ENCODE measurements at regions not wholly inside any gene's neighbourhood (a gene's known extent, or its start where the extent isn't known, plus 50 kb on each side); places are given as distances from the start of the nearest gene placed in this dataset.

DNA sequence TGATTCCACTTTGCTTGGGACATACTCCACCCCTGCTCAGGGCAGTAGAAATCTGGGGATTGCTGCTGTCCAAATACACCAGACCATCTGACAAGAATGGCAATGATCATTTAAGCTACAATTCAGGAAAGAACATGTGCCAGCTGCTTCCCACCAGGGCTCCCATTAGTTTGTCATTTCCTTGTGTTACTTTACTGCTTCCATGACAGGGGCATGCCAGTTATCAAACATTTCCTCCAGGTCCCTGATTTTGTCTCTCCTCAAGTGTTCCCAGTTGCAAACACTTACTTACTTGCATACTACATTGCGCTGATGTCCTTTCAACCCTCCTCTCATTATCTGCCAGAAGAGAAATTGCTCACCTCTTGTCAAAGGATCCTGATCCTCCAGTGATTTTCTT lies 474.5 kb upstream of the DCC start (continued):
- no peak for TF ChIP-seq CHD2 (IDR thresholded peaks at IDR 0.05; ENCODE audit: low read length, partially characterized antibody)
- no peak for TF ChIP-seq NRF1 (IDR thresholded peaks at IDR 0.05; ENCODE audit: low read depth, low read length)
- TF ChIP-seq RFX5 (IDR thresholded peaks at IDR 0.05; ENCODE audit: low read length): no peak
- TF ChIP-seq YY1 (IDR thresholded peaks at IDR 0.05; ENCODE audit: low read depth): no peak
- no peak for TF ChIP-seq SIN3A (IDR thresholded peaks at IDR 0.05; ENCODE audit: borderline replicate concordance, low read depth, low read length)
- TF ChIP-seq RXRA (IDR thresholded peaks at IDR 0.05; ENCODE audit: borderline replicate concordance, low read depth): no peak
- TF ChIP-seq NFIC (IDR thresholded peaks at IDR 0.05; ENCODE audit: borderline replicate concordance): no peak

DNA sequence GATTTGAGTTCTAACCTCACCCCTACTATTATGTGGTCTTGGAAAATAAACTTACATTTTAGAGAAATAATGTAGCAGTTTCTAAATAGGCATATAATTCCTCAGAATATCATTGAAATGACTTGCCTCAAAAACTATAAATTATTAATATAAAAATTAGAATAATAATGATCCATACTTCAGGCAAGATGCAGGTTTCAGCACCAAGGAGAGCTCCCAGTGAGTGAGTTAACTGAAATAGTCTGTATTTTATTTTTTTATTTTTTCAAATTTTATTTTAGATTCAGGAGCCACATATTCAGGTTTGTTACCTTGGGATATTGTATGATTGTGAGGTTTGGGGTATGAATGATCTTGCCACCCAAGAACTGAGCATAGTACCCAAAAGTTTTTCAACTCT lies 472.2 kb upstream of the DCC start:
- H2AFZ ChIP-seq (ENCODE audit: low read depth): no peak overlapping the region
- H3K36me3 ChIP-seq (replicated peaks in 1 of 2; ENCODE audit: control insufficient read depth in 1 of 2, insufficient read depth in 2 of 2, low read length in 1 of 2): no peaks in the 10 kb centered on the region
- no peak overlapping the region for H3K9ac ChIP-seq
- no peaks in the 10 kb centered on the region for H3K79me2 ChIP-seq (ENCODE audit: insufficient read depth)
- DNase-seq: no peak
- H3K4me3 ChIP-seq (ENCODE audit: low read depth in 2 of 2, low read length in 1 of 2): no peak overlapping the region
- H3K9me3 ChIP-seq: no peaks in the 10 kb centered on the region; the same call in 1 of the 2 replicates
- no peak overlapping the region for H3K27ac ChIP-seq (ENCODE audit: low read depth in 2 of 2, low read length in 1 of 2)
- TF ChIP-seq REST (IDR thresholded peaks at IDR 0.05; ENCODE audit: low read depth, low read length): peak; percentile 82
- TF ChIP-seq, protein P1, sequence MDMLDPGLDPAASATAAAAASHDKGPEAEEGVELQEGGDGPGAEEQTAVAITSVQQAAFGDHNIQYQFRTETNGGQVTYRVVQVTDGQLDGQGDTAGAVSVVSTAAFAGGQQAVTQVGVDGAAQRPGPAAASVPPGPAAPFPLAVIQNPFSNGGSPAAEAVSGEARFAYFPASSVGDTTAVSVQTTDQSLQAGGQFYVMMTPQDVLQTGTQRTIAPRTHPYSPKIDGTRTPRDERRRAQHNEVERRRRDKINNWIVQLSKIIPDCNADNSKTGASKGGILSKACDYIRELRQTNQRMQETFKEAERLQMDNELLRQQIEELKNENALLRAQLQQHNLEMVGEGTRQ (IDR thresholded peaks at IDR 0.05; ENCODE audit: borderline replicate concordance, low read depth, low read length): no peak
- no peak for TF ChIP-seq GABPA (IDR thresholded peaks at IDR 0.05; ENCODE audit: low read depth)
- no peaks in the 10 kb centered on the region for H3F3A ChIP-seq (replicated peaks; ENCODE audit: insufficient read depth)
- no peaks in the 10 kb centered on the region for H3K4me1 ChIP-seq (ENCODE audit: control insufficient read depth in 1 of 2, insufficient read depth in 2 of 2, low read depth in 1 of 2, low read length in 1 of 2)
- no peaks in the 10 kb centered on the region for H3K9me2 ChIP-seq
- H4K20me1 ChIP-seq (ENCODE audit: insufficient read depth): no peaks in the 10 kb centered on the region
- ChIA-PET CTCF (no interaction called here), POLR2A (no interaction called here)
- H3K27me3 ChIP-seq (ENCODE audit: insufficient read depth): no peaks in the 10 kb centered on the region
- H3K4me2 ChIP-seq: no peak overlapping the region

GRCh38 chr18:51878724-51879123 lies 461.3 kb upstream of the DCC start:
- WGBS (ENCODE audit: low lambda C conversion rate): 47% methylated on average over 1 of the region's 1 CpG
- POLR2A ChIA-PET: no interaction called here
- no peaks in the 10 kb centered on the region for H3K27me3 ChIP-seq (ENCODE audit: insufficient read depth)

More at GRCh38 chr18:51878724-51879123, 461.3 kb upstream of the DCC start:
- no peaks in the 10 kb centered on the region for H3K36me3 ChIP-seq (replicated peaks in 1 of 2; ENCODE audit: control insufficient read depth in 1 of 2, insufficient read depth in 2 of 2, low read length in 1 of 2)
- H3F3A ChIP-seq (replicated peaks; ENCODE audit: insufficient read depth): no peaks in the 10 kb centered on the region
- no peaks in the 10 kb centered on the region; a peak in 1 of 4 replicates for H3K4me1 ChIP-seq (ENCODE audit: control insufficient read depth in 1 of 2, insufficient read depth in 2 of 2, low read depth in 1 of 2, low read length in 1 of 2)
- no peak for DNase-seq
- TF ChIP-seq, protein P2, sequence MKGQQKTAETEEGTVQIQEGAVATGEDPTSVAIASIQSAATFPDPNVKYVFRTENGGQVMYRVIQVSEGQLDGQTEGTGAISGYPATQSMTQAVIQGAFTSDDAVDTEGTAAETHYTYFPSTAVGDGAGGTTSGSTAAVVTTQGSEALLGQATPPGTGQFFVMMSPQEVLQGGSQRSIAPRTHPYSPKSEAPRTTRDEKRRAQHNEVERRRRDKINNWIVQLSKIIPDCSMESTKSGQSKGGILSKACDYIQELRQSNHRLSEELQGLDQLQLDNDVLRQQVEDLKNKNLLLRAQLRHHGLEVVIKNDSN (IDR thresholded peaks at IDR 0.05; ENCODE audit: borderline replicate concordance, low read depth): no peak
- TF ChIP-seq NFIC (IDR thresholded peaks at IDR 0.05; ENCODE audit: borderline replicate concordance) (no peak), RCOR1 (IDR thresholded peaks at IDR 0.05; ENCODE audit: low read length) (no peak), REST (IDR thresholded peaks at IDR 0.05; ENCODE audit: low read depth, low read length) (no peak), TCF12 (IDR thresholded peaks at IDR 0.05) (no peak)
- TF ChIP-seq, protein P3, sequence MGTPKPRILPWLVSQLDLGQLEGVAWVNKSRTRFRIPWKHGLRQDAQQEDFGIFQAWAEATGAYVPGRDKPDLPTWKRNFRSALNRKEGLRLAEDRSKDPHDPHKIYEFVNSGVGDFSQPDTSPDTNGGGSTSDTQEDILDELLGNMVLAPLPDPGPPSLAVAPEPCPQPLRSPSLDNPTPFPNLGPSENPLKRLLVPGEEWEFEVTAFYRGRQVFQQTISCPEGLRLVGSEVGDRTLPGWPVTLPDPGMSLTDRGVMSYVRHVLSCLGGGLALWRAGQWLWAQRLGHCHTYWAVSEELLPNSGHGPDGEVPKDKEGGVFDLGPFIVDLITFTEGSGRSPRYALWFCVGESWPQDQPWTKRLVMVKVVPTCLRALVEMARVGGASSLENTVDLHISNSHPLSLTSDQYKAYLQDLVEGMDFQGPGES (IDR thresholded peaks at IDR 0.05; ENCODE audit: low read depth, low read length): no peak
- no peaks in the 10 kb centered on the region for H3K79me2 ChIP-seq (ENCODE audit: insufficient read depth)
- H3K27ac ChIP-seq (ENCODE audit: low read depth in 2 of 2, low read length in 1 of 2): no peak overlapping the region
- no peak overlapping the region for H2AFZ ChIP-seq (ENCODE audit: low read depth)
- H3K4me3 ChIP-seq (ENCODE audit: low read depth in 2 of 2, low read length in 1 of 2): no peak overlapping the region
- H3K4me2 ChIP-seq: no peak overlapping the region
- H3K9me2 ChIP-seq: no peaks in the 10 kb centered on the region
- H4K20me1 ChIP-seq (ENCODE audit: insufficient read depth): no peaks in the 10 kb centered on the region
- CTCF ChIA-PET: no interaction called here
- no peak overlapping the region for H3K9ac ChIP-seq
- no peaks in the 10 kb centered on the region for H3K9me3 ChIP-seq

Data from SK-N-SH (cell line).